HG03060 (cell line): ENCODE measurements at regions not wholly inside any gene's neighbourhood (a gene's known extent, or its start where the extent isn't known, plus 50 kb on each side); places are given as distances from the start of the nearest gene placed in this dataset.

Experiments
- ATAC-seq: cut with Tn5 transposase; IDR thresholded peaks from one replicate; pipeline ENCODE4 v1.9.1; 2021; ENCODE audit warnings: low read depth, moderate number of reproducible peaks; ENCODE audit not compliant: unreplicated experiment

DNA sequence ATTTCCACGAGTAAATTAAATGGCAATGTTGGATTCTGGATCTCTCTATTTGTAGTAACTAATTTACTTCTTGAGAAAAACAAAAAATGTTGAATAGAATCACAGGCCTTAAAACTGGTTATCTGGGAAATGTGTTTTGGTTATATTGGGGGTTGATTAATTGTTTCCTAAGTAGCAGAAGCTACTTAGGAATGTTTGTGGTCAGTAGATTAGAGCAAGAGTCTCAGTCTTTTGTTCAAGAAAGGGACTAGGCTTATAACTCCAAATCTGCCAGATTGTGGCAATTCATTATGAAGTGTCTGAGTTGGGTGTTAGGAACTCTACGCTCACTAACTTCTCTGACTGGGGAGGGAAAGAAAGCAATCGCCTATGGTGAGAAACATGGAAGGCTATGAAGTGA is 244.3 kb upstream of the PHYHIPL start:
- no peak for ATAC-seq

DNA sequence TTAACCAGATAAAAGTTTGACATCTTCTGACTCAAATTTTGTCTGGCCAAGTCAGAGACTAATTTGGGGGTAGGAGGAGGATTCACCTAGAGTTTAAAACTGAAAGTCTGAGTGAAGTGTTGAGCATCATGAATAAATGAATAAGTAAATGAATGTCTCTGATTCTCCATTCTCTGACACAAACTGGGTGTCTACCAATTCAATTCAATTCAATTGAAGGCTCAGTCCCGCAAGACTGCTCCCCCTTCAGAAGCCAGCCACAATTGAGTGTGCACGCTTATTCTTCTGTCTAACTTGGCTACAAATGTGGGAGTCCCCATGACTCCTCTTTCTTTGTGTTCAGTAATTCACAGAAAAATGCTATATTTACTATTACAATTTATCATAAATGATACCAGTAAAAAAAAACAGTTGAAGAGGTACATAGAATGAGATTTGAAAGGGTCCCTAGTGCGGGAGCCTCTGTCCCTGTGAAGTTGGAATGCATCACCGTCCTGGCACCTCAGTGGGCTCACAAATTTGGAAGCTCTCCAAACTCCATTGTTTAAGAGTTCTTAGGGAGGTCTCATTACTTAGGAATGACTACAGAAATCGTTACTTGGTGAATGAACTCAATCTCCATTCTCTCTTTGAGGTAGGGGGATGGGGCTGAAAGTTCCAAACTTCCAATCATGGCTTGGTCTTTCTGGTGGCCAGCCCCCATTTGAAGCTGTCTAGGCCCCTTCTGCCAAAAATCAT is 243.7 kb upstream of the PHYHIPL start:
- no peak for ATAC-seq

- no peak for ATAC-seq
These were observed 240.1 kb upstream of the PHYHIPL start for GRCh38 chr10:58936364-58936763.

GRCh38 chr10:58937423-58937822 is 239.0 kb upstream of the PHYHIPL start:
- no peak for ATAC-seq

GRCh38 chr10:58942724-58943123 is 233.7 kb upstream of the PHYHIPL start:
- no peak for ATAC-seq

DNA sequence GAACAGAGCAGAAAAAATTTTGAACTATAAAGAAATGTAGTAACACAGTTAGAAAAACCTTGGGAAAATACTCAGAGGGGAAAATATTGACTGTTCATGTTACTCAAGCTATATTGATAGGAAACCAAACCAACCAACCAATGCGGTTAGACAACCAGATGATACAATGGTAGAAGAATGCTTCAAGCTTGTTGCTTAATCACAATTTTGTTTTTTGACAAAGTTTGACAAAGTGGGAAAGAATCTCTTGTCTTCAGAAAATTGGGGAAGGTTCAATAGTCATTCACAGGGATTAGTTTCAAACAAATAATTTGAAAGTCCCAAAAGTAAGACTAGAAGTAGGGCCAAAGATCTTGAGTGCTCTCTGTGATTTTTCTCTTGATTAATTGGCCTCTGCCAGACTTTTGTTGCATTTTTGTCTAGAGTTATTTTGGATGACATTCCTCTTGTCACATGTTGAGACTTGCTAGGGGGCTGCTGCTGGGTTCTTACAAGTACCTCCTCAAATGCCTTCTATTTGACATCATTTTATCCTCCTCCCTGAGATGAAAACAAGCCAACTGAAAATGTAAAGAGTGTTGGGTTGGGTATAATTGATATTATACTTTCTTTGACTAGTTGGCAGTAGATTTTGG is 233.1 kb upstream of the PHYHIPL start:
- no peak for ATAC-seq

GRCh38 chr10:58943960-58944359 is 232.5 kb upstream of the PHYHIPL start:
- ATAC-seq = no peak

GRCh38 chr10:58948303-58948702 is 228.1 kb upstream of the PHYHIPL start:
- no peak for ATAC-seq

DNA sequence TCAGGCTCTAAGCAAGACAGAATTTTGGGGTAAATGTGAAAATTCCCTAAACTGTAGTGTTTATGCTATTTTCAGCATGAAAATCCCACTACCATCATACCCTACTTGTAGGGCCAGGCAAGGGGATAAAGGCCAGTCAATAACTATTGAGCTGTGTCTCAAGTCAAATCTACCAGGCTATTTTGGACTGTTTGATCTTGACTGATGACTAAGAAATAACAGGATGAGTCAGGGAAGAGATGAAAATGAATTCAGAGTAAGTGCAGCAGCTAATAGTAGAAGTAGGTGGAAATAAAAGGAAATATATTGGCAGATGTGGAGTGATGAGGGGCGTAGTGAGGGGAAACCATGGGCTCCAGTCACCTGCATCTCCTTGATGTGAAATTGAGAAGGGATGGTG is 225.8 kb upstream of the PHYHIPL start:
- no peak for ATAC-seq

DNA sequence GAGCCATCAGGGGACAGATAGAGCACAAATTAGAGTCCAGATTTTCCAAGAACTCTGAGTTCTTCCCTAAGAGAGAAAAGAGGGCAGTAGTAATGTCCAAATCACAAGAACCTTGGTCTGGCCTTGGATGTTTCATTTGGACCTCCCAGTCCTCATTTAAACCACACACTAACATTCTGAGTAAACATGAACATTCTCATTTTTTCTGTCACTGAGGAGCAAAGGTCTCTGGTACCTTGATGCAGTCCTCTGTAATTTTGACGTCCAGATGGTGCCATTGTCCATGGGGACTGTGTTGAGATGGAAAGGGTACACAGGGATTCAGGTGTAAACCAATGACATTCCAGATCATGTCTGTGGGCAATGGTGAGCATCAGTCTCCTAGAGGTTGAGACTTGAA is 225.4 kb upstream of the PHYHIPL start:
- no peak for ATAC-seq

GRCh38 chr10:58951746-58952145 is 224.7 kb upstream of the PHYHIPL start:
- no peak for ATAC-seq

DNA sequence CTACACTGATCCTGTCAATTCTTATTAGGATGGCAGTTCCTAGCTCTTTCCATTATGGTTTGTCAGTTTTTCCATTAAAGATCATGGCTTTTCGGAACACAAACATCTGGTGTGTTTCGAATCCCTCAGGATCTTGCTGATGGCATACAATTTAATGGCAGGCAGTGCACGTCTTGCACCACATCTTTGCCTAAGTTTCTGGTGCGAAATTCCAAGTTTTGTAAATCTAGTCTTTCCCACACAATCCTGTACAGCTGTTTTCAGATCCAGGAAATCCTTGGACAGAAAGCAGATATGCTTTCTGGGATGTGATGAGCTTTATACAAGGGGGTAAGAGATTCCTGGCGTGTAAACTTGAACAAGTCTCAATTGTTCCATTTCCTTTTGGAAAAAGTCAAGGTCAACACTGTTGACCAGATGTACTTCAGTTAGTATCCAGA is 224.3 kb upstream of the PHYHIPL start:
- ATAC-seq = no peak

DNA sequence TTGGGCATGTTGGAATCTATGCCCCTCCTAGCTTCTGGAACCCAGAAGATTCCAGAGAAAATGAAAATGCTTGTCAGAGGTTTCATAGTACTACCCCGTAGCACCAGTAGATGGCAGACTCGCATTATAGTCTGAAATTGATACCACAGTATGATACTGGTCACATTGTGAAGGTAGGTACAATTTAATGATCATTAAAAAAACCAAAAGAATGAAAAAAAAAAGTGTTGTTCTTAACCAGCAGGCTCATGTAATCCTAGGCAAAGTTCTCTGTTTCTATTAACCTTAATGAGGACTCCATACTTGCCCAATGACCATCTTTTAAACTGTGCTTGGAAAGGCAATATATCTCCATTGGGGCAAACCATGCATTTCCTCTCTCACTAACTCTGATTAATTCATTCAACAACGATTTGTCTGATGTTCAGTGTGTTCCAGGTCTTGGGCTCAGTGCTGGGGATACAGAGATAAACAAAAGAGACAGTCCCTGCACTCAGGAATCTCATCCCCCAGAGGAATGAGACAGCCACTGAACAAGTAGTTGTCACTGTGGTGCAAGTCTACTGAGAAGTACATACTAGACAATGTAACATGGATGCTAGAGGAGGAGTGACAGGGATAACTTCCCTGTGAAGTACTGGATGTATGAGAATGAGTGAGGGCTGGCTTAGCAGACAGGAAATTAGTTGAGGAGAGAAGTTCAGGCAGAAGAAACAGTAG is 223.5 kb upstream of the PHYHIPL start:
- peak; percentile 69 for ATAC-seq

- ATAC-seq = no peak
These were observed 222.3 kb upstream of the PHYHIPL start for GRCh38 chr10:58954178-58954577.

DNA sequence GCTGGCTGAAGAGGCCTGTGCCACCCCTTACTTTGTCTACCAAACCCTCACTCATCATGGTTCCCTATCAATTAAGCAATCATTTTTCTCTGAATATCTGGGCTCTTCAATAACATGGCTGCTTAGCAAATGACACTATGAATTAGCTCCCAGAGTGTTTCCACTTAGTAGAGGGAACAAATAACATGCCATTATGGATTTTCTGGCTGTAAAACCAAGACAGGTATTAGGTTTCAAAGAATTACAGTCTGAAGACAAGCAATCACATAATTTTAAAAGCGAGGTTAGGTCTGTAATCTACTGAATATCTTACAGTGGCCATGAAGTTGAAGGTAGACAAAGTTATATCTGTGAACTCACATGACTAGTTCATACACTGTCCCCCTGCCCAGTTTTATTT is 220.8 kb upstream of the PHYHIPL start:
- ATAC-seq = no peak

DNA sequence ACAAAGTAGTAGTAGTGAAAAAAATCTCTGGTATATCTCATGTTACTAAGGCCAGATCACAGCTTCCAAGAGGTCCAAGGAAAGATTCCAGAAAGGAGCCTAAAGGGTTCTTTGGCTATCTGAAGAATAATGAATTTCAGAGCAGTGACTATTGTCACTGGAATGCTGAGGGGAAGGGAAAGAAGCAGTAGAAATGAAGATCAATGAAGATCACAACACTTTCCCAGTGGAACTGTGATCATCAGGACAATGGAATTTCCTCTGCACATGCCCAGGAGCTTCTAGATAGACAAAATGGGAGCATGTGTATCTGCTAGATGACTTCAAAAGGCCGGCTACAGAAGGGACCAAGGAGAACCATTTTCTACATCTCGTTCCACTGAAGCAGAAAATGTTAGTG is 219.5 kb upstream of the PHYHIPL start:
- ATAC-seq = no peak

DNA sequence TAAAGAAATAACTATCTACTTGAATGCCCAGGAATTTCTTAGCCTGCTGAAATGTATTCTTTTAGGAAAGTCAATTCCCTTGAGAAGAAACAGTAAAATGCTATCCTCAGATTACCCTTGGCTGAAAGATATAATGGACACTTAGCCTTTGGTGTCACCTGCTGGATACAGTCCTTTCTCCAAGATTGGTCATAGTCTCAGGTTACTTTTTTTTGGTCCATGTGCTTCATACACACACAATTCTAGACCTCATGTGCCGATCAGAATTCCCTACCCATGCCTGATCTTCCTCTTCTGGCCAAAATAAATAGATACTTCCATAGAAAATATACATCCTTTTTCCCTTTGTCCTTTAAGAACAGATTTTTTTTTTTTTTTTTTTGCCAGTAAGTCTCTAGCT is 218.9 kb upstream of the PHYHIPL start:
- no peak for ATAC-seq

DNA sequence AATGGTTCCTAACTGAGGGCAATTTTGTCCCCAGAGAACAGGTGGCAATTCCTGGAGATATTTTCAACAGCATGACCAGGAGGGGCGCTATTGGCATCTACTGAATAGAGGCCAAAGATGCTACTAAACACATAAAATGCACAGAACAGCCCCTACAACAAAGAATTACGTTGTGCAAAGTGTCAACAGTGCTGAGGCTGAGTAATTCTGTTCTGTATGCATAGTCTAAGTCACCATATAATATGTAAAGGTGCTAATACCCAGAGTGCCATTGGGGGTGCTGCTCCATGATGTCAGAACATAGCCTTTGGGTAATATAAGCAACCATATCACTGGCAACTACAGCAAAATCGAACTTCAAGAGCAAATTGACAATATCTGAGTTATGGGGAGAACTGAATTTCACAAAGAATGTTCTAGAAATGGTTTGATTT is 213.3 kb upstream of the PHYHIPL start:
- ATAC-seq = no peak

DNA sequence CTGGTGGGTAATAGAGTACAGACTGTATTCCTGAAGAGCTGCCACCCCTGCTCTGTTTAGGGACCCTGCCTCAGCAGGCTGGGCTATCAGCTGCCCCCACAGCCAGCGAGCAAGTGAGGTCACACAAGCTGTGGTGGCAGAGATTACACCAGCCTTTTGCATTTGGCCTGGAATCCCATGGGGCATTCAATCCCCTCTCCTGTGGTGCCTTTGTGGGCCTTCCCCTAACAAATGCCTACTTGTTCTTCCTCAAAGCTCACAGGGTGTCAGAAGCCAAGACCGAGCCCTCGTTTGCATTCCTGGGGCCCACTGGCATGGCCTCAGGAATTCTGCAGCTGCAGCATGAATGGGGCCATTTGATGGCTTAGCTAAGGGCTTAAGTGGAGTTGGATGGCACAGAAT is 212.7 kb upstream of the PHYHIPL start:
- ATAC-seq = no peak

DNA sequence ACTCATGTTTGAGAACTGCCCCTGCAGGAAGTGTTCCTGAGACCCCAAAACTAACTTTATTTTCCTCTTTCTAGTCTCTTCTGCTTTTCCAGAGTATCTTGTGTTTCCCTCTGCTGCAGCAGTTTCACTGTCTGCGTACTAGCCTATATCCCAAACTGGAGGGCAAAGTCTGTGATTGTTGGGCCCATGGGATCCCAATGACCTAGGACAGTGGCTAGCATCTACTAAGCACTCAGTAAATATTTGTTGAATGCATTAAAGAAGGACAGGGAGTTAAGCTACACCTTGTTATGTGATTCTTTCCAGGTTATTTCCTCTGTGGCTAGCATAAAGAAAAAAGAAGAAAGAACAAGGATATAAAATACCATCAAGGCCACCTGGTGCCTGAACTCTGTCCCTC is 210.6 kb upstream of the PHYHIPL start:
- no peak for ATAC-seq

DNA sequence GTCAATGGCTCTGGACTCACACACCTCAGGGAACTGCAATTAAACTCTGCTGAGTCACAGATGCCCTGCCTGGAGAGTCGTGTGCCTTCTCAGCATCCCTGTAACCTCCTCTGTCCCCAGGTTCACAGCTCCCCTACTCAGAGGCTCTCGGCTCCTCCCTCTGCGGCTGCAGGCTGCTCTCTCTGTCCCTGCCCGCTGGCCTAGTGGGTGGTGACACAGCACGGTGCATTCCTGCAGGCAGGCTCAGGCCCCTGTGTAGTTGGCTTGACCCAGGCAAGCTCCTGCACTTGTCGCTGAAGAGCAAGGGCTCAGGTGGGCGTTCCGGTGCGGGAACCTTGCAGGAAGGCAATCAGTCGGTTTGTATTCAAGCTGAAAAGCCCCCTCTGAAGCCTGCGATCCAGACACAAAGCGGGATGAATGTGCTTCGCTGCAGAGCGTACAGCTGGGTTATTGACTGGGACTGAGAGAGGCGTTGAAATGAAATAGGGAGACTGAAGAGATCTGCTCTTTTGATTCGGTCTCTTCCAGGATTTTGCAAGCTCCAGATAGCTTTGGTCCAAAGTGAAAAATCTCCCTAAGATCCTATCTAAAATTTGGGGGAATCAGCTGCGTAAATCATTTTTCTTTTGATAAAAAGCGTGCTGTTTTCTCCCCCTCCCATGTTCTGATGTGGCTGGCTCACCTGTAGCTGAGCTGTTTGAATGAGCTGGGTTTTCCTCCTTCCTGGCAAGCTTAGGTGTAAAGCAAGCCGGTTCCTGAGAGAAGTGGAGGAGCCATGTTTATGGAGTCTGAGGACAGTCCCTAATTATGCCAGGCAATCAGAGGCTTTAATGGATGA is 208.7 kb upstream of the PHYHIPL start:
- ATAC-seq = peak; percentile 50
